Kidney glomerular epithelial cell (primary cell): ENCODE measurements at regions not wholly inside any gene's neighbourhood (a gene's known extent, or its start where the extent isn't known, plus 50 kb on each side); places are given as distances from the start of the nearest gene placed in this dataset.
"Not testable (repeated sequence)": the region's sequence is repeated elsewhere in the genome, so short reads cannot be mapped to it uniquely, and the experiment has no call there.

Experiments used
- DNase-seq: peaks from one replicate; lab custom pipeline; 2025; lab: John Stamatoyannopoulos, UW

DNA sequence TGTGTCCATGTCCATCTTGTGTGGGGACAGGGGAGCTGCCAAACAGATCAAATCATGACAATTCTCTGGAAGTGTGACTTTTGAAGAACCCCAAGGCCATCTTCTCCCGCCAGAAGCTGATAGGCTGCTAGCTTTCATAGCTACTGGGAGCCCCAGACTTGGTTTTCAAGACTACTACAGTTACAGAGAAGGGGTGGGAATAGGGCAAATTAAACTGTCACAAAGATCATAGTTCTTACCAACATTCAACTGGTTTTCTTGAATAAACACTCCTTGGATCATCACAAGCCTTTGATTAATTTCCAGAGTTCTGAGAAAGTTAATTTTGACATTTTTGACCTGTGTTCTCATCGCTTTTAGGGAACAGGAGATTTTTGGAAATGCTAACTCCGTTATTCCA, 67.8 kb upstream of the FARP1 start:
- no peak for DNase-seq

DNA sequence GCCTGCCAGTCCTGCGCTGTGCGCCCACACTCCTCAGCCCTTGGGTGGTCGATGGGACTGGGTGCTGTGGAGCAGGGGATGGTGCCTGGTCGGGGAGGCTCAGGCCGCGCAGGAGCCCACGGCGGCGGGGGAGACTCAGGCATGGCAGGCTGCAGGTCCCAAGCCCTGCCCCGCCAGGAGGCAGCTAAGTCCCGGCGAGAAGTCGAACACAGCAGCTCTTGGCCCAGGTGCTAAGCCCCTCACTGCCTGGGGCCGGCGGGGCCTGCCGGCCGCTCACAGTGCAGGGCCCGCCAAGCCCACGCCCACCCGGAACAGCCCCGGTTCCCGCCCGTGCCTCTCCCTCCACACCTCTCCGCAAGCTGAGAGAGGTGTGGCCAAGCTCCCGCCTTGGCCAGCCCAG, 66.6 kb upstream of the FARP1 start:
- not testable (repeated sequence) for DNase-seq

DNA sequence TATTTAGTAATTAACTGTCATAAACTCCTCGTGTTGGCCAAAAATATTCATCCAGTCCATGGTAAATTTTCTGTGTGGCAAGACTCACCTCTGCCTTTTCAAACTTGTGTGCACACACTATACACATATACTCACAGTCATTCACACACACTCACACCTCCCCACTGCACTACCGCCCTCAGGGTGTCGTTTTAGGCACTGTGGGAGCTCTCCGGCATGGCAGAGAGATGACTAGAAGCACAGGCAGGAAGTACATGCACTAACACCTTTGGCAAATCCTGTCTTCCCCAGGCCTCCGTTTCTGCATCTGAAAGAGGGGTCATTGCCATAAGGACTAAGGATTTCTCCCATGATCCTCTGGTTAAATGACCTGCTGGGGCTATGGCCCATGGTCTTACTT, 62.6 kb upstream of the FARP1 start:
- DNase-seq, result no peak

DNA sequence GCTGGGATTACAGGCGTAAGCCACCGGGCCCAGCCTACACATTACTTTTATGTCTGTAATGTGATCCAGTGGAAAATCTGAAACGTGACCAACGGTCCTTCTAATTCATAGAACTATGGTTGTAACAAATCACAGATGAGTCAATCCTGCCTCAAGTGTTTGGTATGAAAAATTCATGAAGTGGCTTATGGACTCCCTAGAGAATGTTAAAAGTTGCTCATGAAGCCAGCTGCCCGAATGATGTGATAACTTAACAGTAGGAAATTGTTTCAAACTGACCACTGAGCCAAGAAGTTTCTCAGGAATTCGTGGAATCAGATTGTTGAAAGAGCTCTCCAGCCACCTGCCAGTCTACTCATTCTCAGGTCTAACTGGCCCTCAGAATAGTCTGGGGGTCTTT, 59.4 kb upstream of the FARP1 start:
- peak; percentile 51 for DNase-seq

DNA sequence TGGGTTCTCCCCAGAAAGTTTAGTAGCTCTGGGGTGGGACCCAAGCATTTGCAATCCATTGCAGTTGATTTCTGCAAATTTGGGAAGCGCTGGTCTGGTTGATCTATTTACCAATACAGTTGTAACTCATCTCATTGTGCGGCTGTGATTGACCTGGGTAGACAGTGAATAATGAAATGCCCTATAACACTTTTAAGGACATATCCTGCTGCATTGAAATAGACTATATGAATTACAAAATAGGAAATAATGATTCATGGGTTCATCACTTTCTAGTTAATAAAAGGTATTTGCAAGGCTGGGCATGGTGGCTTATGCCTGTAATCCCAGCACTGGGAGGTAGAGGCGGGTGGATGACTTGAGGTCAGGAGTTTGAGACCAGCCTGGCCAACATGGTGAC, 59.0 kb upstream of the FARP1 start:
- no peak for DNase-seq

DNA sequence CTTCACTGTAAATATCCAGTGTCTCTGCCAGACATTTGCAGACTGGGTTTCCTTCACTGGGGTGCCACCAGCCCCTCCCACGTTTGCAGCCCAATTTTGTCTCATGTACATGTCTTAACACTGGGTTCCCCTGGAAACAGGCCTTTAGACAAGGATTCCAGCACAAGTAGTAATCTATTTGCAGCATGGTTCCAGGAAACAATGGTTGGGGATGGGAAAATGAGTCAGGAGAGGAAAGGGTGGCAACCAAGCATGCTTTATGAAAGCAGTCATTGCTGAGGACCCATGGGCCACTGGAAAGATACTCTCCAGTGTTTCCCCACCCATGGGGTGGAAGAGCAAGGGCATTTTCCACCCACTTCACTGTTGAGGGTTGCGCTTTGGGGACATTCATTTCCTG, 53.6 kb upstream of the FARP1 start:
- DNase-seq, result no peak

DNA sequence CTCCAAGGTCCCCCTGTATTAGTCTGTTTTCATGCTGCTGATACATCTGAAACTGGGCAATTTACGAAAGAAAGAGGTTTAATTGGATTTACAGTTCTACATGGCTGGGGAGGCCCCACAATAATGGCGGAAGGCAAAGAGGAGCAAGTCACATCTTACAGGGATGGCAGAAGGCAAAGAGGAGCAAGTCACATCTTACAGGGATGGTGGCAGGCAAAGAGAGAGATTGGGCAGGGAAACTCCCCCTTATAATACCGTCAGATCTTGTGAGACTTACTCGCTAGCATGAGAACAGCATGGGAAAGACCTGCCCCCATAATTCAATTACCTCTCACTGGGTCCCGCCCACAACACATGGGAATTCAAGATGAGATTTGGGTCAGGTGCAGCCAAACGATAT, 50.0 kb upstream of the FARP1 start:
- DNase-seq, result no peak
